SK-N-SH treated with all-trans-retinoic acid at 6 μM for 48 hours (cell line): ENCODE measurements at regions not wholly inside any gene's neighbourhood (a gene's known extent, or its start where the extent isn't known, plus 50 kb on each side); places are given as distances from the start of the nearest gene placed in this dataset.

Source experiments
- ATAC-seq: fragments of 200-7000 bp; cut with Tn5 transposase; 3 replicates; pipeline ENCODE4 v1.9.1; 2020; ENCODE audit warnings: mild to moderate bottlenecking, moderate library complexity
- ARNTL ChIP-seq: fragments of 450-650 bp; formaldehyde crosslinking; IDR thresholded peaks from 2 replicates; pipeline ENCODE4 v1.5.0; 2020; ENCODE audit warnings: low read depth, mild to moderate bottlenecking, moderate library complexity, borderline replicate concordance
- BACH2 ChIP-seq: fragments of 250-450 bp; sonication (Bioruptor Pico); IDR thresholded peaks from 2 replicates; pipeline ENCODE4 v1.9.0; 2021; ENCODE audit warnings: mild to moderate bottlenecking, borderline replicate concordance
- CREB5 ChIP-seq: fragments of 250-450 bp; sonication (Bioruptor Pico); IDR thresholded peaks from 2 replicates; pipeline ENCODE4 v1.5.1; 2020; ENCODE audit warnings: low read depth, mild to moderate bottlenecking, moderate library complexity
- CSDC2 ChIP-seq: fragments of 250-450 bp; sonication (Bioruptor Pico); IDR thresholded peaks from 2 replicates; pipeline ENCODE4 v1.5.0; 2020; ENCODE audit warnings: mild to moderate bottlenecking, moderate library complexity
- CSRNP3 ChIP-seq: fragments of 250-450 bp; sonication (Bioruptor Pico); IDR thresholded peaks from 2 replicates; pipeline ENCODE4 v1.5.1; 2021; ENCODE audit warnings: mild to moderate bottlenecking, moderate library complexity
- ESRRG ChIP-seq: fragments of 250-450 bp; sonication (Bioruptor Pico); IDR thresholded peaks from 2 replicates; pipeline ENCODE4 v1.6.1; 2021; ENCODE audit warnings: mild to moderate bottlenecking
- GLIS3 ChIP-seq: fragments of 250-450 bp; sonication (Bioruptor Pico); IDR thresholded peaks from 2 replicates; pipeline ENCODE4 v1.5.0; 2020; ENCODE audit warnings: mild to moderate bottlenecking, moderate library complexity
- ISL1 ChIP-seq: fragments of 250-450 bp; sonication (Bioruptor Pico); IDR thresholded peaks from 2 replicates; pipeline ENCODE4 v2.1.2; 2022; ENCODE audit warnings: mild to moderate bottlenecking, moderate library complexity
- OSR1 ChIP-seq: fragments of 250-450 bp; sonication (Bioruptor Pico); IDR thresholded peaks from 2 replicates; pipeline ENCODE4 v1.8.0; 2022; ENCODE audit warnings: moderate library complexity, mild to moderate bottlenecking, inconsistent platforms
- PATZ1 ChIP-seq: fragments of 250-450 bp; sonication (Bioruptor Pico); IDR thresholded peaks from 2 replicates; pipeline ENCODE4 v1.8.0; 2020; ENCODE audit warnings: mild to moderate bottlenecking, moderate library complexity, borderline replicate concordance
- POU6F1 ChIP-seq: fragments of 250-450 bp; sonication (Bioruptor Pico); IDR thresholded peaks from 2 replicates; pipeline ENCODE4 v1.8.0; 2021; ENCODE audit warnings: low read depth, mild to moderate bottlenecking, moderate library complexity, borderline replicate concordance
- PPARA ChIP-seq: fragments of 250-450 bp; sonication (Bioruptor Pico); IDR thresholded peaks from 2 replicates; pipeline ENCODE4 v1.5.0; 2020; ENCODE audit warnings: mild to moderate bottlenecking, borderline replicate concordance
- RARB ChIP-seq: fragments of 250-450 bp; sonication (Bioruptor Pico); IDR thresholded peaks from 2 replicates; pipeline ENCODE4 v1.8.0; 2021; ENCODE audit warnings: mild to moderate bottlenecking, moderate library complexity
- SNAI2 ChIP-seq: fragments of 250-450 bp; sonication (Bioruptor Pico); IDR thresholded peaks from 2 replicates; pipeline ENCODE4 v1.5.0; 2020; ENCODE audit warnings: mild to moderate bottlenecking, moderate library complexity
- TCF4 ChIP-seq: fragments of 250-450 bp; sonication (Bioruptor Pico); IDR thresholded peaks from 2 replicates; pipeline ENCODE4 v1.8.0; 2021; ENCODE audit warnings: mild to moderate bottlenecking, moderate library complexity, borderline replicate concordance
- TSHZ2 ChIP-seq: fragments of 250-450 bp; sonication (Bioruptor Pico); IDR thresholded peaks from 2 replicates; pipeline ENCODE4 v1.5.0; 2020; ENCODE audit warnings: mild to moderate bottlenecking, moderate library complexity
- ZC3H10 ChIP-seq: fragments of 250-450 bp; sonication (Bioruptor Pico); IDR thresholded peaks from 2 replicates; pipeline ENCODE4 v1.5.1; 2021; ENCODE audit warnings: mild to moderate bottlenecking, moderate library complexity
- ZFP3 ChIP-seq: fragments of 250-450 bp; sonication (Bioruptor Pico); IDR thresholded peaks from 2 replicates; pipeline ENCODE4 v1.5.0; 2020; ENCODE audit warnings: mild to moderate bottlenecking, moderate library complexity
- ZFP30 ChIP-seq: fragments of 450-650 bp; formaldehyde crosslinking; IDR thresholded peaks from 2 replicates; pipeline ENCODE4 v1.5.0; 2022; ENCODE audit warnings: mild to moderate bottlenecking, moderate library complexity
- ZNF565 ChIP-seq: fragments of 450-650 bp; formaldehyde crosslinking; conservative IDR thresholded peaks from 2 replicates; pipeline ENCODE4 v1.5.0; 2020; ENCODE audit warnings: low read depth, mild to moderate bottlenecking, moderate library complexity
- ZNF70 ChIP-seq: fragments of 450-650 bp; formaldehyde crosslinking; IDR thresholded peaks from 2 replicates; pipeline ENCODE4 v1.5.0; 2020; ENCODE audit warnings: mild to moderate bottlenecking, moderate library complexity
- ZNF8 ChIP-seq: fragments of 450-650 bp; formaldehyde crosslinking; IDR thresholded peaks from 2 replicates; pipeline ENCODE4 v1.5.0; 2020; ENCODE audit warnings: mild to moderate bottlenecking, moderate library complexity

GRCh38 chr7:68238204-68238805 lies 1241.7 kb downstream of the TYW1 start:
- no peak for TF ChIP-seq ISL1 (CRISPR knock-in tag)
- no peak for TF ChIP-seq ZFP30 (CRISPR knock-in tag)
- no peak for TF ChIP-seq RARB (CRISPR knock-in tag)
- no peak for TF ChIP-seq ZC3H10 (CRISPR knock-in tag)
- TF ChIP-seq CSDC2 (CRISPR knock-in tag), result no peak
- no peak for TF ChIP-seq GLIS3 (CRISPR knock-in tag)
- no peak for TF ChIP-seq SNAI2
- no peak for TF ChIP-seq ESRRG
- no peak for TF ChIP-seq PPARA (CRISPR knock-in tag)
- TF ChIP-seq ZNF8, result no peak
- no peak for TF ChIP-seq TSHZ2 (CRISPR knock-in tag)
- no peak for TF ChIP-seq PATZ1
- TF ChIP-seq CREB5 (CRISPR knock-in tag), result no peak
- no peak for TF ChIP-seq CSRNP3 (CRISPR knock-in tag)
- ATAC-seq, result no peak

- TF ChIP-seq CSDC2 (CRISPR knock-in tag) (no peak), GLIS3 (CRISPR knock-in tag) (no peak), ZNF8 (no peak), POU6F1 (CRISPR knock-in tag) (no peak), OSR1 (no peak), ZC3H10 (CRISPR knock-in tag) (no peak), ZFP3 (CRISPR knock-in tag) (no peak), ZNF565 (no peak), TCF4 (CRISPR knock-in tag) (no peak), SNAI2 (no peak), ZNF70 (no peak), RARB (CRISPR knock-in tag) (no peak), ISL1 (CRISPR knock-in tag) (no peak), BACH2 (no peak), ZFP30 (CRISPR knock-in tag) (no peak), ARNTL (CRISPR knock-in tag) (no peak), TSHZ2 (CRISPR knock-in tag) (no peak), PATZ1 (no peak)
- no peak for ATAC-seq
These were observed 1246.5 kb downstream of the TYW1 start for GRCh38 chr7:68243128-68243527.
